Astrocyte (in vitro differentiated cells and primary cell): ENCODE measurements at regions not wholly inside any gene's neighbourhood (a gene's known extent, or its start where the extent isn't known, plus 50 kb on each side); places are given as distances from the start of the nearest gene placed in this dataset.

Experiments
- CTCF ChIP-seq: IDR thresholded peaks from 2 replicates; pipeline ENCODE4 v1.5.1; 2011; ENCODE audit warnings: low read depth, mild to moderate bottlenecking, inconsistent platforms, low read length, moderate library complexity; ENCODE audit not compliant: insufficient read depth
- EZH2 ChIP-seq: IDR thresholded peaks from 2 replicates; pipeline ENCODE4 v1.6.1; 2012; ENCODE audit warnings: mild to moderate bottlenecking, low read length, inconsistent platforms; ENCODE audit not compliant: insufficient read depth

- TF ChIP-seq EZH2 (no peak), CTCF (no peak)
These were observed 127.5 kb downstream of the RHOU start for GRCh38 chr1:228862542-228863505.
